Tibial artery (tissue), 4 donors: ENCODE measurements at regions not wholly inside any gene's neighbourhood (a gene's known extent, or its start where the extent isn't known, plus 50 kb on each side); places are given as distances from the start of the nearest gene placed in this dataset.

Experiments used
- DNase-seq, 2 donors: peaks; one replicate each; pipeline ENCODE4 v3.0.0-alpha.2; 2019
- H3K27ac ChIP-seq, 2 donors: fragments of 200-600 bp; sonication (generic) in 1 of 2; 1 replicate in 1 of 2; 2 replicates in 1 of 2; pipeline ENCODE4 v1.5.1; 2018 to 2019; ENCODE audit warnings: mild to moderate bottlenecking in 1 of 2
- H3K27me3 ChIP-seq, 2 donors: fragments of 200-600 bp; sonication (generic) in 1 of 2; one replicate each; pipeline versions ENCODE4 v1.5.1 to v1.6.0; 2016 to 2019
- H3K36me3 ChIP-seq, 3 donors: fragments of 200-600 bp; sonication (generic) in 2 of 3; one replicate each; pipeline ENCODE4 v1.5.1; 2016 to 2019; ENCODE audit warnings: mild to moderate bottlenecking in 2 of 3
- H3K4me1 ChIP-seq, 4 donors: fragments of 200-600 bp; sonication (generic) in 2 of 4; 1 replicate in 3 of 4; 2 replicates in 1 of 4; pipeline ENCODE4 v1.5.1; 2016 to 2019
- H3K4me3 ChIP-seq, 2 donors: fragments of 200-600 bp; sonication (generic) in 1 of 2; 1 replicate in 1 of 2; 2 replicates in 1 of 2; pipeline ENCODE4 v1.5.1; 2018 to 2019; ENCODE audit warnings: mild to moderate bottlenecking in 2 of 2
- H3K9me3 ChIP-seq, 3 donors: fragments of 200-600 bp; sonication (generic) in 1 of 3; one replicate each; pipeline ENCODE4 v1.5.1; 2016 to 2019
- CTCF ChIP-seq, 2 experiments: fragments of 200-600 bp in 1 of 2; fragments of 450-650 bp in 1 of 2; IDR thresholded peaks; one replicate each; pipeline ENCODE4 v1.5.1; 2017 to 2019; ENCODE audit warnings: antibody characterized with exemption in 2 of 2, mild to moderate bottlenecking in 1 of 2, moderate library complexity in 1 of 2
- intact Hi-C: fragments of 100-400 bp; cut with DNase I; formaldehyde crosslinking; loops from one replicate; pipeline ENCODE4 v1.15.0; 2023; ENCODE audit warnings: low total_unique reads

GRCh38 chr20:57114290-57115005, 152.0 kb downstream of the BMP7 start:
- no peak for DNase-seq
- no peak for TF ChIP-seq CTCF (IDR thresholded peaks at IDR 0.05)
- Histone ChIP-seq H3K27ac (no peak overlapping the region), H3K36me3 (no peaks in the 10 kb centered on the region), H3K9me3 (no peaks in the 10 kb centered on the region), H3K27me3 (no peaks in the 10 kb centered on the region), H3K4me1 (no peaks in the 10 kb centered on the region), H3K4me3 (no peak overlapping the region)
- intact Hi-C loops = no loop called here

- intact Hi-C loops = no loop called here
- TF ChIP-seq CTCF (IDR thresholded peaks at IDR 0.05) = no peak
- DNase-seq = no peak
Measured at GRCh38 chr20:57117296-57117695, 149.1 kb downstream of the BMP7 start.

GRCh38 chr20:57118107-57118769, 148.2 kb downstream of the BMP7 start:
- intact Hi-C loops = no loop called here
- no peak overlapping the region for H3K27ac ChIP-seq
- no peaks in the 10 kb centered on the region for H3K27me3 ChIP-seq
- no peak for TF ChIP-seq CTCF (IDR thresholded peaks at IDR 0.05)
- H3K4me3 ChIP-seq = no peak overlapping the region
- no peaks in the 10 kb centered on the region for H3K36me3 ChIP-seq
- no peaks in the 10 kb centered on the region for H3K9me3 ChIP-seq
- DNase-seq = no peak
- no peaks in the 10 kb centered on the region for H3K4me1 ChIP-seq

More at GRCh38 chr20:57117296-57117695, 149.1 kb downstream of the BMP7 start:
- Histone ChIP-seq H3K9me3 (no peaks in the 10 kb centered on the region), H3K4me3 (no peak overlapping the region), H3K36me3 (no peaks in the 10 kb centered on the region), H3K27me3 (no peaks in the 10 kb centered on the region), H3K27ac (no peak overlapping the region), H3K4me1 (no peaks in the 10 kb centered on the region)
